ENCODE measurements at regions not wholly inside any gene's neighbourhood (a gene's known extent, or its start where the extent isn't known, plus 50 kb on each side); places are given as distances from the start of the nearest gene placed in this dataset.

DNA sequence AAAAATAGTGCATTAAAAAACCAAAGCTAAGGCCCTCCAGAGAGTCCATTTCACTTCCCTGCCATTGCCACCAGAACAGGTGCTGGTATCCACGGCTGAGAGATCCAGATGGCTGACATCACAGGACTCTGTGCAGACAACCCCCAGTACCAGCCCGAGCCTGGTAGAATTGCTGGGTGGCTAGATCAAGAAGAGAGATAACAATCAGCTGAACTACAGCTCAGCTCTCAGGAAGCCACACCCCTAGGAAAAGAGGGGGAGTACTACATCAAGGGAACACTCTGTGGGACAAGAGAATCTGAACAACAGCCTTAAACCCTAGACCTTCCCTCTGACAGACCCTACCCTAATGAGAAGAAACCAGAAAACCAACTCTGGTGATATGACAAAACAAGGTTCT, 73.8 kb upstream of the SLIT3 start (continued):
- TF ChIP-seq NRF1 (IDR thresholded peaks at IDR 0.05; ENCODE audit: low read depth, low read length) (no peak), POU5F1 (IDR thresholded peaks at IDR 0.05; ENCODE audit: low read depth, low read length) (no peak), USF2 (IDR thresholded peaks at IDR 0.05; ENCODE audit: low read length) (no peak), TBP (IDR thresholded peaks at IDR 0.05; ENCODE audit: low read depth, low read length) (no peak), PHF8 (conservative IDR thresholded peaks at IDR 0.05; ENCODE audit: low read depth, low read length) (no peak), RXRA (IDR thresholded peaks at IDR 0.05; ENCODE audit: insufficient read depth, low read depth, low read length) (no peak)

Measured in H1 (cell line).